HFFc6 (cell line): ENCODE measurements at regions not wholly inside any gene's neighbourhood (a gene's known extent, or its start where the extent isn't known, plus 50 kb on each side); places are given as distances from the start of the nearest gene placed in this dataset.

ENCODE experiments used
- DNase-seq: peaks from one replicate; pipeline ENCODE4 v3.0.0-alpha.2; 2018
- H3K27ac Mint-ChIP-seq: 2 replicates; pipeline ENCODE4 v1.8.0; 2020; ENCODE audit warnings: mild to moderate bottlenecking, mixed read lengths
- H3K27me3 Mint-ChIP-seq: 2 replicates; pipeline ENCODE4 v1.8.0; 2021; ENCODE audit warnings: mild to moderate bottlenecking, moderate library complexity, mixed read lengths; ENCODE audit not compliant: insufficient read depth
- H3K36me3 Mint-ChIP-seq: 2 replicates; pipeline ENCODE4 v1.8.0; 2021; ENCODE audit warnings: low read depth, mixed read lengths
- H3K4me1 Mint-ChIP-seq: 2 replicates; pipeline ENCODE4 v1.8.0; 2020; ENCODE audit warnings: low read depth, mixed read lengths
- H3K4me3 Mint-ChIP-seq: 2 replicates; pipeline ENCODE4 v1.8.0; 2020; ENCODE audit warnings: mild to moderate bottlenecking, moderate library complexity, mixed read lengths
- H3K9me3 Mint-ChIP-seq: 2 replicates; pipeline ENCODE4 v1.8.0; 2020; ENCODE audit warnings: mild to moderate bottlenecking, mixed read lengths
- TF ChIP-seq, protein P1 (sequence below): fragments of 200-600 bp; sonication (generic); IDR thresholded peaks from 2 replicates; pipeline ENCODE4 v1.5.0; 2021; ENCODE audit warnings: antibody characterized with exemption, mild to moderate bottlenecking

DNA sequence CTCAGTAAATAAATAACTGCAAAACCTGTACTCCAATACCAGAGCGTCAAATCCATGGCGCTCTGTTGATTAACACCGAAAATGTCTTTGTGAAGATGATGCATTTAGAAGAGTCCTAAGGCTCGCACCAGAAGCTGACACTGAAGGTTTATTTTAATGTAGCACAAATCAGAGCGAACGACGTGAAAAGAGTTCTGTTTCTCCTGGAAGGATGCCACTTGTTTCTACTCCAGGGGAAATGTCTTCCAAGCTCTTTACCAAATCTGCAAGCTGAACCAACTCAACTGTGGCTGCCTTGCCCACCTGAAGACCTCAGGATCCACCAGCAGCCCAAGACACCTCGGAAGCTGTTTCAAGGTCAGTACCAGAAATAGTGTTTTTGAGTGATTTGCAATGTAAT, 194.4 kb upstream of the MAF start:
- DNase-seq = no peak
- Mint-ChIP-seq H3K27me3 (no peaks in the 10 kb centered on the region), H3K36me3 (no peaks in the 10 kb centered on the region), H3K9me3 (peaks cover 42% of the 10 kb centered on the region), H3K27ac (no peak overlapping the region), H3K4me3 (no peak overlapping the region), H3K4me1 (no peaks in the 10 kb centered on the region)
- TF ChIP-seq, protein P1, sequence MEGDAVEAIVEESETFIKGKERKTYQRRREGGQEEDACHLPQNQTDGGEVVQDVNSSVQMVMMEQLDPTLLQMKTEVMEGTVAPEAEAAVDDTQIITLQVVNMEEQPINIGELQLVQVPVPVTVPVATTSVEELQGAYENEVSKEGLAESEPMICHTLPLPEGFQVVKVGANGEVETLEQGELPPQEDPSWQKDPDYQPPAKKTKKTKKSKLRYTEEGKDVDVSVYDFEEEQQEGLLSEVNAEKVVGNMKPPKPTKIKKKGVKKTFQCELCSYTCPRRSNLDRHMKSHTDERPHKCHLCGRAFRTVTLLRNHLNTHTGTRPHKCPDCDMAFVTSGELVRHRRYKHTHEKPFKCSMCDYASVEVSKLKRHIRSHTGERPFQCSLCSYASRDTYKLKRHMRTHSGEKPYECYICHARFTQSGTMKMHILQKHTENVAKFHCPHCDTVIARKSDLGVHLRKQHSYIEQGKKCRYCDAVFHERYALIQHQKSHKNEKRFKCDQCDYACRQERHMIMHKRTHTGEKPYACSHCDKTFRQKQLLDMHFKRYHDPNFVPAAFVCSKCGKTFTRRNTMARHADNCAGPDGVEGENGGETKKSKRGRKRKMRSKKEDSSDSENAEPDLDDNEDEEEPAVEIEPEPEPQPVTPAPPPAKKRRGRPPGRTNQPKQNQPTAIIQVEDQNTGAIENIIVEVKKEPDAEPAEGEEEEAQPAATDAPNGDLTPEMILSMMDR = no peak

DNA sequence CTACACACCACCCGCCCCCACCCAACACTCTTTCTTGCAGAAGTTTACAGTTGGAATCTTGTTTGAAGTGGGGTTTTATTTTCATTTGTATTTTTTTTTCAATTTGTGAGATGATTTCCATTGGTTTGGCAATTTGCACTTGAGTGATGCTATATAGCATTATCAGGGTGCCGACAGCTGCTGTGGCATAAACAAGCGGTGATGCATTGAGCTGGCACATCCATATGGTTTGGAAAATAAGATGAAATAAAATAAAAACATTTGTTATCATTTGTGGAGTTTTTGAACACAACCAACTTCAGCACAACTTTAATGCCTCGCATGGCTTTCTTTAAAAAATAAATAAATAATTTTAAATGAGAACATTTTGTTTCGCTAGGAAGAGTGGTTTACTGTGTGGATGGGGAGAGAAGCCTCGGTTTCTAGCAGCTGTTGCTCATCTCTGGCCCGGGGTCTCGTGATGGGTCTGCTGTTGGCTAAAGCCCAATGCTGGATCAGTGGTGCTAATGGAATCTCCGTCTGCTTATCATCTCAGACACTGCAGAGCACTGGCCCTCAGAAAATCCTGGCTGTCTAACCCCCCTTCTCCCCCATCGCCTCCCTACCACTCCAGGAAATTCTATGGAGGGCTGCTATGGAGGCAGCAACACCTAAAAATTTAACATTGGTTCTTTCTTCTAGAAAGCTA, 192.3 kb upstream of the MAF start:
- DNase-seq = no peak
- TF ChIP-seq, protein P1 = no peak
- Mint-ChIP-seq H3K36me3 (no peaks in the 10 kb centered on the region; the same call in 1 of the 2 replicates), H3K9me3 (peaks cover 44% of the 10 kb centered on the region), H3K27me3 (no peaks in the 10 kb centered on the region), H3K27ac (no peak overlapping the region), H3K4me1 (no peaks in the 10 kb centered on the region), H3K4me3 (no peak overlapping the region)

DNA sequence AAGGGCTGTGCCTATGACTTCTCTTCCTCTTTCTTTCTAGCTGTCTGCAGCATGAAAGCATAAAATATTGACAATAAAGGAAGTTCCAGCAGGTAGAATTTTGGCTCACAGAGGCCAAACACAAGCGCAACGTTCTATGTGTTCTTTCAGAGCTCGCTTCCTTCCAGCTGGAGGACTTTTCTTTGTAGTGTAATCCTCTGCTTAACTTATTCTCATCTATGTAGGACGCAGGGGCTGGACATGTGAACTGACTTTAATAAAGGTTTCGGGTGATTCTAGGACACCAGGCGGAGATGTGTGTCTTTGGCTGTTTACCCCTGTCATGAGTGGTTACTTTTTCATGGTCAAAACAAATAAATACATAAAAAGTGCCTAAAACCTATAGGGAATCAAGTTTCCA, 191.5 kb upstream of the MAF start:
- TF ChIP-seq, protein P1 = no peak
- peaks cover 39% of the 10 kb centered on the region for H3K9me3 Mint-ChIP-seq
- no peaks in the 10 kb centered on the region for H3K27me3 Mint-ChIP-seq
- no peaks in the 10 kb centered on the region; the same call in 1 of the 2 replicates for H3K36me3 Mint-ChIP-seq
- no peak overlapping the region for H3K4me3 Mint-ChIP-seq
- no peak for DNase-seq
- H3K4me1 Mint-ChIP-seq = no peaks in the 10 kb centered on the region
- no peak overlapping the region for H3K27ac Mint-ChIP-seq

DNA sequence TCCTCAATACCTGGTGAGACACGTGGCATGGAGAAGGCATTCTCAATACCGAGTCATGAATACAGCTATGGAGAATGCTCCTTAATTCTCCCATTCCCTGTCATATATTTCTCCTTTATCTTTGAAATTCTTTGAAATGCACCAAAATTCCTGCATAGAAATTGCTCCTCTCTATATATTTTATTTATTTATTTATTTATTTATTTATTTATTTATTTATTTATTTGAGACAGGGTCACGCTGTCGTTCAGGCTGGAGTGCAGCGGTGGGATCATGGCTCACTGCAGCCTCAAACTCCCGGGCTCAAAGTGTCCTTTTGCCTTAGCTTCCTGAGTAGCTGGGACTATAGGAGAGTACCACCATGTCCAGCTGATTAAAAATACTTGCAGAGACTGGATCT, 190.3 kb upstream of the MAF start:
- Mint-ChIP-seq H3K4me3 (no peak overlapping the region), H3K9me3 (peaks cover 32% of the 10 kb centered on the region), H3K27ac (no peak overlapping the region)

DNA sequence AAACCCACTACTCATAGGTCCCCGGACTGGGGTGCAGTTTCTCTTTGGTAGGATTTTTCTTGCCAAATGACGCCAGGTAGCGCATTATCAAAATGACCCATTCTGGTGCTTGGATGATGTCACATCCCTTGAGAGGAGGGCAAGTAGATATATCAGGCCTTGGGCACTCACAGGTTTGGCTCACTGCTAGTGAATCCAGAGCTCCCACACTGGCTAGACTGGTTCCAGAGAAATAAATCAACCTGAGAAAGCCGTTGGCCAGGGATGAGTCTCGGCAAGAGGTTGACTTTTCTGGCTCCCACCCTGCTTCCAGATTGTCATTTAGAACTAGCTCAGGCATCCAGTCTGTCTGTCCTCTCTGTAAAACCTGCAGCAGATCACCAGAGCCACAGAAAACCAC, 188.4 kb upstream of the MAF start:
- Mint-ChIP-seq H3K27ac (no peak overlapping the region), H3K27me3 (no peaks in the 10 kb centered on the region), H3K9me3 (peaks cover 23% of the 10 kb centered on the region), H3K36me3 (no peaks in the 10 kb centered on the region; the same call in 1 of the 2 replicates), H3K4me3 (no peak overlapping the region), H3K4me1 (no peaks in the 10 kb centered on the region)
- DNase-seq = no peak
- TF ChIP-seq, protein P1 = no peak

More for the DNA sequence above, 190.3 kb upstream of the MAF start:
- Mint-ChIP-seq H3K27me3 (no peaks in the 10 kb centered on the region), H3K4me1 (no peaks in the 10 kb centered on the region), H3K36me3 (no peaks in the 10 kb centered on the region; the same call in 1 of the 2 replicates)
- DNase-seq = no peak
- TF ChIP-seq, protein P1 = no peak
